IPS DF 19.7 (cell line): ENCODE measurements at regions not wholly inside any gene's neighbourhood (a gene's known extent, or its start where the extent isn't known, plus 50 kb on each side); places are given as distances from the start of the nearest gene placed in this dataset.
"Not testable (repeated sequence)": the region's sequence is repeated elsewhere in the genome, so short reads cannot be mapped to it uniquely, and the experiment has no call there.

Experiments used
- DNase-seq: peaks from one replicate; pipeline ENCODE4 v3.0.0-alpha.2; 2013; ENCODE audit warnings: low read depth, low spot score

- no peak for DNase-seq
Observed at GRCh38 chr12:73950507-73950906, 587.1 kb upstream of the ATXN7L3B start.

GRCh38 chr12:73951956-73952703, 585.5 kb upstream of the ATXN7L3B start:
- no peak for DNase-seq

- DNase-seq, result no peak
Observed at GRCh38 chr12:73964641-73965040, 573.0 kb upstream of the ATXN7L3B start.

GRCh38 chr12:73973486-73973885, 564.1 kb upstream of the ATXN7L3B start:
- no peak for DNase-seq

- DNase-seq, result no peak
Observed at GRCh38 chr12:73984552-73984951, 553.1 kb upstream of the ATXN7L3B start.

GRCh38 chr12:73991138-73991537, 546.5 kb upstream of the ATXN7L3B start:
- no peak for DNase-seq

GRCh38 chr12:73998894-73999293, 538.7 kb upstream of the ATXN7L3B start:
- no peak for DNase-seq

- DNase-seq, result no peak
Observed at GRCh38 chr12:74015118-74015517, 522.5 kb upstream of the ATXN7L3B start.

GRCh38 chr12:74016324-74016723, 521.3 kb upstream of the ATXN7L3B start:
- DNase-seq, result not testable (repeated sequence)

- no peak for DNase-seq
Observed at GRCh38 chr12:74018849-74019248, 518.8 kb upstream of the ATXN7L3B start.

- peak; percentile 33 for DNase-seq
Observed at GRCh38 chr12:74021937-74022336, 515.7 kb upstream of the ATXN7L3B start.

GRCh38 chr12:74031045-74031444, 506.6 kb upstream of the ATXN7L3B start:
- no peak for DNase-seq

- DNase-seq, result no peak
Observed at GRCh38 chr12:74033531-74033930, 504.1 kb upstream of the ATXN7L3B start.

- DNase-seq, result not testable (repeated sequence)
Observed at GRCh38 chr12:74039138-74039537, 498.5 kb upstream of the ATXN7L3B start.

- DNase-seq, result no peak
Observed at GRCh38 chr12:74043343-74043742, 494.3 kb upstream of the ATXN7L3B start.

GRCh38 chr12:74049348-74049747, 488.3 kb upstream of the ATXN7L3B start:
- no peak for DNase-seq

GRCh38 chr12:74051848-74052247, 485.8 kb upstream of the ATXN7L3B start:
- no peak for DNase-seq

- DNase-seq, result no peak
Observed at GRCh38 chr12:74066476-74066875, 471.2 kb upstream of the ATXN7L3B start.

- no peak for DNase-seq
Observed at GRCh38 chr12:74071182-74071581, 466.5 kb upstream of the ATXN7L3B start.

- DNase-seq, result no peak
Observed at GRCh38 chr12:74076918-74077317, 460.7 kb upstream of the ATXN7L3B start.

GRCh38 chr12:74105434-74105833, 432.2 kb upstream of the ATXN7L3B start:
- DNase-seq, result no peak

- DNase-seq, result no peak
Observed at GRCh38 chr12:74108729-74109128, 428.9 kb upstream of the ATXN7L3B start.

- peak; percentile 12 for DNase-seq
Observed at GRCh38 chr12:74111688-74112360, 425.8 kb upstream of the ATXN7L3B start.
